ENCODE measurements at regions not wholly inside any gene's neighbourhood (a gene's known extent, or its start where the extent isn't known, plus 50 kb on each side); places are given as distances from the start of the nearest gene placed in this dataset.
"Not testable (repeated sequence)": the region's sequence is repeated elsewhere in the genome, so short reads cannot be mapped to it uniquely, and the experiment has no call there.

- Histone ChIP-seq H3K36me3 (ENCODE audit: control insufficient read depth in 3 of 3, insufficient read depth in 3 of 3, low read length in 3 of 3) (no peaks in the 10 kb centered on the region), H3K9me3 (ENCODE audit: control insufficient read depth in 3 of 3, low read length in 3 of 3) (no peaks in the 10 kb centered on the region), H3K27ac (ENCODE audit: low read depth, low read length) (no peak overlapping the region), H3K4me3 (ENCODE audit: low read length in 3 of 3) (no peak overlapping the region), H3K9ac (ENCODE audit: low read depth in 1 of 3, low read length in 3 of 3) (no peak overlapping the region), H3K4me1 (ENCODE audit: control insufficient read depth in 3 of 3, insufficient read depth in 3 of 3, low read length in 3 of 3) (no peaks in the 10 kb centered on the region), H3K27me3 (ENCODE audit: control insufficient read depth in 3 of 3, insufficient read depth in 3 of 3, low read length in 3 of 3) (peaks cover 0 to 14% (median 8%) of the 10 kb centered on the region in 3 donors)
Observed at GRCh38 chr12:131192951-131193350, 239.2 kb downstream of the ADGRD1 start.

DNA sequence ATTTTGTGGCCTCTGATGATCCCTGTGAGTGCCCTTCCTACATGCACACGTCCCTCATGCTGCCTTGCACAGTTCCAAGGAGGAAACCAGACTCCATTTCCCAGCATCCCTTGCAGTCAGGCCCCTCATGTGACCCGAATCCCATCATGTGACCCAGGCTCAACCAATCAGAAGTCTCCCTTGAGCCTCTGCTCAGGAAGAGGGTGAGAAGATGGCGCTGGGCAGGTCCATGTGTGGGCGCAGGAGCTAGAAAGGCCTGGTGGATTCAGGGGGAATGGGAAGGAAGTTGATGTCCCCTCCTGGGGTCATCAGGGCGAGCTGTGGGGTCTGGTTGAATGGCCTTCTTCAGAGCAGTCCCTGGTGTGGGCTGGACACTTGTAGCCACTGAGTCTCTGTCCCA is 240.5 kb downstream of the ADGRD1 start:
- no peak overlapping the region for H3K9ac ChIP-seq (ENCODE audit: low read depth in 1 of 3, low read length in 3 of 3)
- no peak overlapping the region for H3K4me3 ChIP-seq (ENCODE audit: low read length in 3 of 3)

DNA sequence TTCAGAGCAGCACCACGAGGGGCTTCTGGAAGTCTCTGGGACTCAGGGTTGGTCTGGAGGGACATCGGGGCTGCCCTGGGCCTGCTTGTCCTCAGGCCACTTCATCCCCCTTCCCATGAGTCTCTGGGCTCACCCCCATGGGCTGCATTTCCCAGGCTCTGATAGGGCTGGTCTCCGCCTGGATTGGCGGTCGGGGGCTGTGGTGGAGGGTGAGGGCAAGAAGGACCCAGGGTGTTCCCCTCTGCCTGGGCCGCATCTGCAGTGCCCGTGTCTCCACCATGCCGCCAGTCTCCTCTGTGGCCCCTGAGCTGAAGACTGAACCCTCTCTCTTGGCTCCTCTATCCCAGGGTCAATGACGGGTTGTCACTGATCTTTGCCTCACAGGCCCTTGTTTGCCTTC is 242.1 kb downstream of the ADGRD1 start:
- Histone ChIP-seq H3K36me3 (ENCODE audit: control insufficient read depth in 3 of 3, insufficient read depth in 3 of 3, low read length in 3 of 3) (no peaks in the 10 kb centered on the region), H3K9me3 (ENCODE audit: control insufficient read depth in 3 of 3, low read length in 3 of 3) (peaks cover 0 to 6% (median 4%) of the 10 kb centered on the region in 3 donors), H3K4me3 (ENCODE audit: low read length in 3 of 3) (no peak overlapping the region), H3K27ac (ENCODE audit: low read depth, low read length) (no peak overlapping the region), H3K4me1 (ENCODE audit: control insufficient read depth in 3 of 3, insufficient read depth in 3 of 3, low read length in 3 of 3) (no peaks in the 10 kb centered on the region), H3K9ac (ENCODE audit: low read depth in 1 of 3, low read length in 3 of 3) (no peak overlapping the region), H3K27me3 (ENCODE audit: control insufficient read depth in 3 of 3, insufficient read depth in 3 of 3, low read length in 3 of 3) (peaks cover 0 to 14% (median 8%) of the 10 kb centered on the region in 3 donors)

More for the DNA sequence above, 240.5 kb downstream of the ADGRD1 start:
- H3K27me3 ChIP-seq (ENCODE audit: control insufficient read depth in 3 of 3, insufficient read depth in 3 of 3, low read length in 3 of 3) = peaks cover 0 to 14% (median 8%) of the 10 kb centered on the region in 3 donors
- H3K4me1 ChIP-seq (ENCODE audit: control insufficient read depth in 3 of 3, insufficient read depth in 3 of 3, low read length in 3 of 3) = no peaks in the 10 kb centered on the region
- no peaks in the 10 kb centered on the region for H3K36me3 ChIP-seq (ENCODE audit: control insufficient read depth in 3 of 3, insufficient read depth in 3 of 3, low read length in 3 of 3)
- peaks cover 0 to 6% (median 4%) of the 10 kb centered on the region in 3 donors for H3K9me3 ChIP-seq (ENCODE audit: control insufficient read depth in 3 of 3, low read length in 3 of 3)
- no peak overlapping the region for H3K27ac ChIP-seq (ENCODE audit: low read depth, low read length)

DNA sequence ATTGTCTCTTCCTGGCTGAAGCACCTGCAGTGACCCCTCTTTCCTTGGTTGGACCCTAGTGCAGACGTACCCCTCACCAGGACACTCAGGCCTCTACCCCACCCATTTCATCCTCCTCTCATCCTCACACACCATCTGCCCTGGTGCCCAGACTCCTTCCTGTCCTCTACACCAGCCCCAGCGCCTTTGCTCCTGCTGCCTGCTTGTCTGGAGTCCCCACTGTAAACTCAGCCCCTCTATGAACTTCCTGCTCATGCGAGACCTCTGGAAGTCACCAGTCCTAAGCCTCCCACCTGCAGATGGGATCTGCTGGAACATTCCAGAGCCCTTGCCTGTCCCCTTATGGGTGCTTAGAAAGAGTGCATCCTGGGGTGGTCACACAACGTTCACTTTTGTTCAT is 242.5 kb downstream of the ADGRD1 start:
- Histone ChIP-seq H3K36me3 (ENCODE audit: control insufficient read depth in 3 of 3, insufficient read depth in 3 of 3, low read length in 3 of 3) (no peaks in the 10 kb centered on the region), H3K4me3 (ENCODE audit: low read length in 3 of 3) (no peak overlapping the region), H3K4me1 (ENCODE audit: control insufficient read depth in 3 of 3, insufficient read depth in 3 of 3, low read length in 3 of 3) (no peaks in the 10 kb centered on the region), H3K27ac (ENCODE audit: low read depth, low read length) (no peak overlapping the region), H3K27me3 (ENCODE audit: control insufficient read depth in 3 of 3, insufficient read depth in 3 of 3, low read length in 3 of 3) (peaks cover 0 to 14% (median 8%) of the 10 kb centered on the region in 3 donors), H3K9me3 (ENCODE audit: control insufficient read depth in 3 of 3, low read length in 3 of 3) (peaks cover 0 to 6% (median 4%) of the 10 kb centered on the region in 3 donors), H3K9ac (ENCODE audit: low read depth in 1 of 3, low read length in 3 of 3) (no peak overlapping the region)

DNA sequence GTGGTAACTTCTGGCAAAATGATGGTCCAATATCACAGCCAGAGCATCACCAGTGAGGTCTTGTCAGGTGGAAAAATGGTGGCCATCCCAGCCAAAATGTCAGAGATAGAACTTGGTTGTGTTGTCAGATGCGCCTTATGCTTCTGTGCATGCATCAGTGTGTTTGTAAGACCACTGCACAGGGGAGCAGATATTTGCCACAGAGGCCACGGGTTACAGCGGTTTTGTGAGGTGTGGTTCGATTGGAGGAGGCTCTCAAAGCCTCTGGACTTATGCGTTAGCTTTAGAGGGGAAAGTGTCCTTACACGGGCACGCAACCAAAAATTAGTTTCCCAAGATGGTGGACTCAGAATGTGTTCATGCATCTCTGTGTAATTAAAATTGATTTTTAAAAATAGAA is 243.8 kb downstream of the ADGRD1 start:
- peaks cover 0 to 13% (median 8%) of the 10 kb centered on the region in 3 donors for H3K27me3 ChIP-seq (ENCODE audit: control insufficient read depth in 3 of 3, insufficient read depth in 3 of 3, low read length in 3 of 3)
- H3K9me3 ChIP-seq (ENCODE audit: control insufficient read depth in 3 of 3, low read length in 3 of 3) = peaks cover 0 to 6% (median 4%) of the 10 kb centered on the region in 3 donors
- no peak overlapping the region for H3K4me3 ChIP-seq (ENCODE audit: low read length in 3 of 3)
- H3K4me1 ChIP-seq (ENCODE audit: control insufficient read depth in 3 of 3, insufficient read depth in 3 of 3, low read length in 3 of 3) = no peaks in the 10 kb centered on the region
- no peaks in the 10 kb centered on the region for H3K36me3 ChIP-seq (ENCODE audit: control insufficient read depth in 3 of 3, insufficient read depth in 3 of 3, low read length in 3 of 3)
- H3K27ac ChIP-seq (ENCODE audit: low read depth, low read length) = no peak overlapping the region
- no peak overlapping the region for H3K9ac ChIP-seq (ENCODE audit: low read depth in 1 of 3, low read length in 3 of 3)

DNA sequence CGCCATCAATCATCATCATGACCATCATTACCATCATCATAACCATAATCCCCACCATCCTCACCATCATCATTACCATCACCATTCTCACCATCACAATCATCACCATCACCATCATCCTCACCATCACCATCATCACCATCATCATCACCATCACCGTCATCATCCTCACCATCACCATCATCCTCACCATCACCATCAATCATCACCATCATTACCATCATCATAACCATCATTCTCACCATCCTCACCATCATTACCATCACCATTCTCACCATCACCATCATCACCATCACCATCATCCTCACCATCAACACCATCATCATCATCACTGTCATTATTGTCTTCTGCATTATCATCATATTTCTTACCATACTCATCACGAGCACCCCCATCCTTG is 245.5 kb downstream of the ADGRD1 start:
- H3K36me3 ChIP-seq (ENCODE audit: control insufficient read depth in 3 of 3, insufficient read depth in 3 of 3, low read length in 3 of 3) = no peaks in the 10 kb centered on the region
- H3K27me3 ChIP-seq (ENCODE audit: control insufficient read depth in 3 of 3, insufficient read depth in 3 of 3, low read length in 3 of 3) = peaks cover 2 to 11% (median 6%) of the 10 kb centered on the region in 3 donors
- H3K9me3 ChIP-seq (ENCODE audit: control insufficient read depth in 3 of 3, low read length in 3 of 3) = peaks cover 0 to 6% (median 4%) of the 10 kb centered on the region in 3 donors
- H3K9ac ChIP-seq (ENCODE audit: low read depth in 1 of 3, low read length in 3 of 3) = no peak overlapping the region
- H3K4me1 ChIP-seq (ENCODE audit: control insufficient read depth in 3 of 3, insufficient read depth in 3 of 3, low read length in 3 of 3) = no peaks in the 10 kb centered on the region
- H3K27ac ChIP-seq (ENCODE audit: low read depth, low read length) = no peak overlapping the region
- H3K4me3 ChIP-seq (ENCODE audit: low read length in 3 of 3) = no peak overlapping the region

DNA sequence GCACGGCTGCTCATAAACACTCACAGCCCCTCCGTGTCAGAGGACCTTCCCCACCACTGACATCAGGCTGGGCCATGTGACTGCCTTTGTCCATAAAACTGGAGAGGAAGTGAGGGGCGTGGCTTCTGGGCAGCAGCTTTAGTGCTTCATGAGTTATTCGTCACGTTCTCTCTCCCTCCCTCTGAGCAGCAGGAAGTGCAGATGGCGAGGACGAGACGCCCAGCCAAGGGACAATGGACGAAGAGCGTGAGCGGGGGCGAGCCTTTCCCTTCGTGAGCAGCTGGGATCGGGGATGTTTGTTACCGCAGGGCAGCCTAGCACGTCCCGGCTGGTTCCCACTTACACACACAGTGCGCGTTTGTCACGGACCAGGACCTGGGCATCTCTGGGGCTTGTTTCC is 248.2 kb downstream of the ADGRD1 start:
- H3K4me3 ChIP-seq (ENCODE audit: low read length in 3 of 3); H3K4me1 ChIP-seq (ENCODE audit: control insufficient read depth in 3 of 3, insufficient read depth in 3 of 3, low read length in 3 of 3); H3K36me3 ChIP-seq (ENCODE audit: control insufficient read depth in 3 of 3, insufficient read depth in 3 of 3, low read length in 3 of 3); H3K9me3 ChIP-seq (ENCODE audit: control insufficient read depth in 3 of 3, low read length in 3 of 3); H3K27ac ChIP-seq (ENCODE audit: low read depth, low read length); H3K9ac ChIP-seq (ENCODE audit: low read depth in 1 of 3, low read length in 3 of 3): not testable (repeated sequence)
- peaks cover 9 to 22% (median 14%) of the 10 kb centered on the region in 3 donors for H3K27me3 ChIP-seq (ENCODE audit: control insufficient read depth in 3 of 3, insufficient read depth in 3 of 3, low read length in 3 of 3)

GRCh38 chr12:131202592-131203378 is 249.1 kb downstream of the ADGRD1 start:
- Histone ChIP-seq H3K9ac (ENCODE audit: low read depth in 1 of 3, low read length in 3 of 3) (no peak overlapping the region), H3K4me1 (ENCODE audit: control insufficient read depth in 3 of 3, insufficient read depth in 3 of 3, low read length in 3 of 3) (no peaks in the 10 kb centered on the region), H3K4me3 (ENCODE audit: low read length in 3 of 3) (no peak overlapping the region), H3K27me3 (ENCODE audit: control insufficient read depth in 3 of 3, insufficient read depth in 3 of 3, low read length in 3 of 3) (peaks cover 9 to 18% (median 14%) of the 10 kb centered on the region in 3 donors), H3K27ac (ENCODE audit: low read depth, low read length) (no peak overlapping the region), H3K9me3 (ENCODE audit: control insufficient read depth in 3 of 3, low read length in 3 of 3) (peaks cover 0 to 6% (median 4%) of the 10 kb centered on the region in 3 donors), H3K36me3 (ENCODE audit: control insufficient read depth in 3 of 3, insufficient read depth in 3 of 3, low read length in 3 of 3) (no peaks in the 10 kb centered on the region)

DNA sequence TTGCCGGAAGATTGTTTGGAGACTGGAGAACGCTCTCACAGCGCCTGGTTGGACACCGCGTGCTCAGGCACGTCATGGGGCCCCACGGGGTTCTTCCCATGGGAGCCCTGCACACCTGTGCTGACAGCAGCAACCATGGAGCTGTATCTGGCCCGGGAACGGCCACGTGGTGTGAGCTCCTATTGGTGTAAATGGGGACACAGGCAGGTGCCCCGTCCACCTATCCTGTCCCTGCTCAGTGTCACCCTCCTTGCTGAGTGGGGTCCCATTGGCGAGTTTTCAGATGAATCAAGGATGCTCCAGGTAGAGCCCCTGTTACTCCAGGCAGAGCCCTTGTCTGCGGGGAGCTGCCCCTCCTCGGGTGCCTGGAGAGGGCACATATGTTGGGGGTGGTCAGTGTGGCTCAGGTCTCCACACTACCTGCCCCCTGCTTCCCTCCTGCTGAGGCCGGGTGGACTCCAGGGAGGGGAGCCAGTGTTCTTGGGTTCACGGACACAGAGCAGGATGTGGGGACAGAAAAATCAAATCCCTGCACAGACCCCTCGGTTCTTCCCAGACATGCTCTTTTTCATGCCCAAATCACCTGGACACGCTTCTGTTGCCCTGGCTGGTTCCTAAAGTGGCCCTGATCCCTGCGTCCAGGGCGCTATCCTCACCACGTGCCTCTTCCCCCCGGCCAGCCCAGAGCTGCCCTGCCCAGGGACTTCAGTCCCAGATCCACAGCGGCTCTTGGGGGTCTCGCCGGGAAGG is 250.1 kb downstream of the ADGRD1 start:
- Histone ChIP-seq H3K27me3 (ENCODE audit: control insufficient read depth in 3 of 3, insufficient read depth in 3 of 3, low read length in 3 of 3) (peaks cover 14 to 24% (median 15%) of the 10 kb centered on the region in 3 donors), H3K9me3 (ENCODE audit: control insufficient read depth in 3 of 3, low read length in 3 of 3) (peaks cover 0 to 3% (median 1%) of the 10 kb centered on the region in 3 donors), H3K27ac (ENCODE audit: low read depth, low read length) (no peak overlapping the region), H3K4me1 (ENCODE audit: control insufficient read depth in 3 of 3, insufficient read depth in 3 of 3, low read length in 3 of 3) (no peaks in the 10 kb centered on the region), H3K9ac (ENCODE audit: low read depth in 1 of 3, low read length in 3 of 3) (no peak overlapping the region), H3K4me3 (ENCODE audit: low read length in 3 of 3) (no peak overlapping the region), H3K36me3 (ENCODE audit: control insufficient read depth in 3 of 3, insufficient read depth in 3 of 3, low read length in 3 of 3) (no peaks in the 10 kb centered on the region)

All from skeletal muscle tissue (tissue), 3 donors.